ENCODE measurements at regions not wholly inside any gene's neighbourhood (a gene's known extent, or its start where the extent isn't known, plus 50 kb on each side); places are given as distances from the start of the nearest gene placed in this dataset.
"Not testable (repeated sequence)": the region's sequence is repeated elsewhere in the genome, so short reads cannot be mapped to it uniquely, and the experiment has no call there.

GRCh38 chr5:106814961-106815360 is 855.8 kb downstream of the EFNA5 start:
- H3K36me3 Mint-ChIP-seq: no peaks in the 10 kb centered on the region
- H3K4me1 Mint-ChIP-seq: no peaks in the 10 kb centered on the region
- H3K4me3 Mint-ChIP-seq: no peak overlapping the region
- peaks cover 0 to 6% (median 2%) of the 10 kb centered on the region in 6 donors for H3K9me3 Mint-ChIP-seq
- H3K27ac Mint-ChIP-seq: no peak overlapping the region
- H3K27me3 Mint-ChIP-seq (ENCODE audit: low read depth in 3 of 3): peaks cover 0 to 3% (median 2%) of the 10 kb centered on the region in 3 donors
- no peak for DNase-seq

GRCh38 chr5:106801554-106801953 is 869.2 kb downstream of the EFNA5 start:
- H3K4me1 Mint-ChIP-seq: peaks cover 4 to 12% of the 10 kb centered on the region in 2 donors
- no peak overlapping the region for H3K27ac Mint-ChIP-seq
- no peaks in the 10 kb centered on the region for H3K36me3 Mint-ChIP-seq
- no peak overlapping the region for H3K4me3 Mint-ChIP-seq
- H3K9me3 Mint-ChIP-seq: no peaks in the 10 kb centered on the region
- no peak for DNase-seq
- peaks cover 2 to 5% (median 2%) of the 10 kb centered on the region in 3 donors for H3K27me3 Mint-ChIP-seq (ENCODE audit: low read depth in 3 of 3)

GRCh38 chr5:106797996-106798395 is 872.7 kb downstream of the EFNA5 start:
- no peak overlapping the region for H3K4me3 Mint-ChIP-seq
- H3K27me3 Mint-ChIP-seq (ENCODE audit: low read depth in 3 of 3): peaks cover 2 to 5% (median 2%) of the 10 kb centered on the region in 3 donors
- no peaks in the 10 kb centered on the region for H3K36me3 Mint-ChIP-seq
- no peak overlapping the region for H3K27ac Mint-ChIP-seq
- no peak for DNase-seq
- no peaks in the 10 kb centered on the region for H3K9me3 Mint-ChIP-seq
- peaks cover 4 to 12% of the 10 kb centered on the region in 2 donors for H3K4me1 Mint-ChIP-seq

GRCh38 chr5:106796081-106796480 is 874.7 kb downstream of the EFNA5 start:
- Mint-ChIP-seq H3K27ac (no peak overlapping the region), H3K36me3 (no peaks in the 10 kb centered on the region), H3K4me1 (peaks cover 0 to 1% of the 10 kb centered on the region in 2 donors), H3K4me3 (no peak overlapping the region), H3K9me3 (no peaks in the 10 kb centered on the region), H3K27me3 (ENCODE audit: low read depth in 3 of 3) (peaks cover 0 to 5% (median 3%) of the 10 kb centered on the region in 3 donors)
- DNase-seq: no peak

GRCh38 chr5:106784846-106785245 is 885.9 kb downstream of the EFNA5 start:
- Mint-ChIP-seq H3K27ac (no peak overlapping the region), H3K9me3 (peaks cover 0 to 3% (median under 1%) of the 10 kb centered on the region in 6 donors), H3K27me3 (ENCODE audit: low read depth in 3 of 3) (no peaks in the 10 kb centered on the region), H3K4me1 (no peaks in the 10 kb centered on the region), H3K4me3 (no peak overlapping the region), H3K36me3 (no peaks in the 10 kb centered on the region)
- no peak for DNase-seq

GRCh38 chr5:106780355-106780754 is 890.4 kb downstream of the EFNA5 start:
- Mint-ChIP-seq H3K4me1 (no peaks in the 10 kb centered on the region), H3K4me3 (no peak overlapping the region), H3K36me3 (no peaks in the 10 kb centered on the region), H3K9me3 (peaks cover 0 to 9% (median 6%) of the 10 kb centered on the region in 6 donors), H3K27me3 (ENCODE audit: low read depth in 3 of 3) (no peaks in the 10 kb centered on the region), H3K27ac (no peak overlapping the region)
- DNase-seq: no peak

GRCh38 chr5:106776515-106776914 is 894.2 kb downstream of the EFNA5 start:
- H3K36me3 Mint-ChIP-seq; H3K4me3 Mint-ChIP-seq; H3K27ac Mint-ChIP-seq; H3K4me1 Mint-ChIP-seq; H3K9me3 Mint-ChIP-seq; DNase-seq; H3K27me3 Mint-ChIP-seq (ENCODE audit: low read depth in 3 of 3): not testable (repeated sequence)

- DNase-seq: no peak
- H3K27me3 Mint-ChIP-seq (ENCODE audit: low read depth in 3 of 3): peaks cover 0 to 3% (median 0%) of the 10 kb centered on the region in 3 donors
- H3K9me3 Mint-ChIP-seq: peaks cover 0 to 2% (median 0%) of the 10 kb centered on the region in 6 donors
- H3K27ac Mint-ChIP-seq: no peak overlapping the region
- no peaks in the 10 kb centered on the region for H3K4me1 Mint-ChIP-seq
- no peak overlapping the region for H3K4me3 Mint-ChIP-seq
- no peaks in the 10 kb centered on the region for H3K36me3 Mint-ChIP-seq
Measured at GRCh38 chr5:106768392-106768791, 902.3 kb downstream of the EFNA5 start.

- H3K27me3 Mint-ChIP-seq (ENCODE audit: low read depth in 3 of 3): no peaks in the 10 kb centered on the region
- H3K27ac Mint-ChIP-seq: no peak overlapping the region
- H3K36me3 Mint-ChIP-seq: no peaks in the 10 kb centered on the region
- no peak for DNase-seq
- peaks cover 0 to 3% (median 0%) of the 10 kb centered on the region in 6 donors for H3K9me3 Mint-ChIP-seq
- no peaks in the 10 kb centered on the region for H3K4me1 Mint-ChIP-seq
- no peak overlapping the region for H3K4me3 Mint-ChIP-seq
Measured at GRCh38 chr5:106766916-106767315, 903.8 kb downstream of the EFNA5 start.

- H3K4me1 Mint-ChIP-seq: no peaks in the 10 kb centered on the region
- peaks cover 0 to 3% (median 0%) of the 10 kb centered on the region in 6 donors for H3K9me3 Mint-ChIP-seq
- no peaks in the 10 kb centered on the region for H3K27me3 Mint-ChIP-seq (ENCODE audit: low read depth in 3 of 3)
- H3K36me3 Mint-ChIP-seq: no peaks in the 10 kb centered on the region
- no peak overlapping the region for H3K4me3 Mint-ChIP-seq
- no peak overlapping the region for H3K27ac Mint-ChIP-seq
- no peak for DNase-seq
Measured at GRCh38 chr5:106759581-106759980, 911.2 kb downstream of the EFNA5 start.

GRCh38 chr5:106759152-106759551 is 911.6 kb downstream of the EFNA5 start:
- Mint-ChIP-seq H3K9me3 (peaks cover 0 to 2% (median 0%) of the 10 kb centered on the region in 6 donors), H3K27ac (peak overlapping the region in 1 of 6 donors; percentile 47), H3K4me1 (no peaks in the 10 kb centered on the region), H3K27me3 (ENCODE audit: low read depth in 3 of 3) (no peaks in the 10 kb centered on the region), H3K36me3 (no peaks in the 10 kb centered on the region), H3K4me3 (no peak overlapping the region)
- DNase-seq: no peak

- no peaks in the 10 kb centered on the region for H3K4me1 Mint-ChIP-seq
- no peak overlapping the region for H3K4me3 Mint-ChIP-seq
- DNase-seq: no peak
- H3K9me3 Mint-ChIP-seq: peaks cover 0 to 2% (median 0%) of the 10 kb centered on the region in 6 donors
- no peaks in the 10 kb centered on the region for H3K36me3 Mint-ChIP-seq
- H3K27ac Mint-ChIP-seq: no peak overlapping the region
- no peaks in the 10 kb centered on the region for H3K27me3 Mint-ChIP-seq (ENCODE audit: low read depth in 3 of 3)
Measured at GRCh38 chr5:106757672-106758071, 913.1 kb downstream of the EFNA5 start.

- DNase-seq: no peak
- Mint-ChIP-seq H3K9me3 (no peaks in the 10 kb centered on the region), H3K27ac (no peak overlapping the region), H3K4me1 (no peaks in the 10 kb centered on the region), H3K27me3 (ENCODE audit: low read depth in 3 of 3) (no peaks in the 10 kb centered on the region), H3K4me3 (no peak overlapping the region), H3K36me3 (no peaks in the 10 kb centered on the region)
Measured at GRCh38 chr5:106755789-106756188, 914.9 kb downstream of the EFNA5 start.

GRCh38 chr5:106755066-106755465 is 915.7 kb downstream of the EFNA5 start:
- Mint-ChIP-seq H3K4me3 (no peak overlapping the region), H3K27ac (no peak overlapping the region), H3K4me1 (no peaks in the 10 kb centered on the region), H3K27me3 (ENCODE audit: low read depth in 3 of 3) (no peaks in the 10 kb centered on the region), H3K9me3 (no peaks in the 10 kb centered on the region), H3K36me3 (no peaks in the 10 kb centered on the region)
- DNase-seq: no peak

GRCh38 chr5:106749826-106750225 is 920.9 kb downstream of the EFNA5 start:
- no peak overlapping the region for H3K27ac Mint-ChIP-seq

More at GRCh38 chr5:106749826-106750225, 920.9 kb downstream of the EFNA5 start:
- Mint-ChIP-seq H3K4me1 (no peaks in the 10 kb centered on the region), H3K36me3 (no peaks in the 10 kb centered on the region), H3K27me3 (ENCODE audit: low read depth in 3 of 3) (peaks cover 0 to 2% (median 0%) of the 10 kb centered on the region in 3 donors), H3K4me3 (no peak overlapping the region), H3K9me3 (no peaks in the 10 kb centered on the region)
- DNase-seq: no peak
